K562 (cell line): ENCODE measurements at regions not wholly inside any gene's neighbourhood (a gene's known extent, or its start where the extent isn't known, plus 50 kb on each side); places are given as distances from the start of the nearest gene placed in this dataset.

ENCODE experiments used
- ATAC-seq: fragments of 200-7000 bp; cut with Tn5 transposase; 3 replicates; pipeline ENCODE4 v1.9.1; 2020; ENCODE audit warnings: moderate library complexity
- BruUV-seq: library from RNA; stranded (reverse); fragments of 400-500 nt; replicated peaks from 2 replicates; lab custom pipeline; 2021; lab: Mats Ljungman, UMichigan
- CTCF ChIA-PET: fragments of 300-600 bp; formaldehyde crosslinking; extraction: SDS; loops from one replicate; lab custom pipeline; 2021; ENCODE audit warnings: low intra/inter-chr PET ratio; lab: Yijun Ruan, JAX
- POLR2A ChIA-PET: fragments of 300-600, 350-650 bp; sonication (Branson Sonifier 250); formaldehyde crosslinking; extraction: SDS; loops from one replicate; lab custom pipeline; 2021; ENCODE audit warnings: antibody characterized with exemption, inconsistent platforms; lab: Yijun Ruan, JAX
- DNase-seq, 4 experiments: peaks; one replicate each; pipeline versions ENCODE4 v3.0.0 to v3.0.0-alpha.2; 2011 to 2018; ENCODE audit warnings: low spot score in 3 of 4, mixed read lengths in 3 of 4; ENCODE audit errors: extremely low read depth in 1 of 4
- FAIRE-seq: peaks from 2 replicates; lab custom pipeline; 2011; peaks lifted over from hg19 to GRCh38; lab: Jason Lieb, UNC
- H2AFZ ChIP-seq: 2 replicates; pipeline ENCODE4 v1.6.0; 2011; ENCODE audit warnings: low read depth, low read length, control low read depth, inconsistent platforms
- H3K27ac ChIP-seq: fragments of 200-600 bp; 3 replicates; pipeline ENCODE4 v1.8.0; 2011; ENCODE audit warnings: low read depth, mild to moderate bottlenecking, control low read depth, inconsistent platforms, low read length, moderate library complexity, mixed read lengths; ENCODE audit errors: extremely low read depth
- H3K27me3 ChIP-seq, 2 experiments: fragments of 300-600 bp in 1 of 2; 2 replicates in 1 of 2; 3 replicates in 1 of 2; pipeline versions ENCODE4 v1.6.0 to v1.8.0; 2011; ENCODE audit warnings: inconsistent platforms in 2 of 2, low read length in 2 of 2, mild to moderate bottlenecking in 1 of 2, mixed read lengths in 1 of 2, moderate library complexity in 1 of 2; ENCODE audit not compliant: control insufficient read depth in 2 of 2, insufficient read depth in 2 of 2
- H3K36me3 ChIP-seq: fragments of 300-600 bp; 3 replicates; pipeline ENCODE4 v1.8.0; 2011; ENCODE audit warnings: mild to moderate bottlenecking, low read length, inconsistent platforms; ENCODE audit not compliant: control insufficient read depth, insufficient read depth
- H3K4me1 ChIP-seq, 2 experiments: fragments of 200-600 bp in 1 of 2; replicated peaks in 1 of 2; 2 replicates in 1 of 2; 3 replicates in 1 of 2; pipeline versions ENCODE4 v1.5.1 to v1.8.0; 2011; ENCODE audit warnings: inconsistent platforms in 2 of 2, low read length in 2 of 2, mild to moderate bottlenecking in 1 of 2, mixed read lengths in 1 of 2, moderate library complexity in 1 of 2; ENCODE audit not compliant: control insufficient read depth in 2 of 2, insufficient read depth in 2 of 2
- H3K4me2 ChIP-seq: 2 replicates; pipeline ENCODE4 v1.6.1; 2011; ENCODE audit warnings: low read length, control low read depth, inconsistent platforms, mixed read lengths; ENCODE audit not compliant: insufficient read depth
- H3K4me3 ChIP-seq: fragments of 200-600 bp; sonication (generic), shearing (Covaris generic); 2 replicates; pipeline ENCODE4 v1.5.1; 2016; ENCODE audit warnings: control low read depth, inconsistent platforms
- H3K79me2 ChIP-seq: fragments of 200-600 bp; 3 replicates; pipeline ENCODE4 v1.8.0; 2011; ENCODE audit warnings: low read length, inconsistent platforms; ENCODE audit not compliant: control insufficient read depth, insufficient read depth
- H3K9ac ChIP-seq, 2 experiments: 2 replicates each; pipeline versions ENCODE4 v1.6.0 to v1.6.1; 2011; ENCODE audit warnings: low read depth in 2 of 2, low read length in 2 of 2, control low read depth in 1 of 2, inconsistent platforms in 1 of 2, mild to moderate bottlenecking in 1 of 2, mixed read lengths in 1 of 2; ENCODE audit not compliant: insufficient read depth in 1 of 2
- H3K9me1 ChIP-seq: one replicate; pipeline ENCODE4 v1.6.0; 2011; ENCODE audit warnings: inconsistent platforms, mild to moderate bottlenecking, low read length, moderate library complexity; ENCODE audit not compliant: control insufficient read depth, insufficient read depth
- H3K9me3 ChIP-seq: replicated peaks from 2 replicates; pipeline ENCODE4 v1.5.1; 2011; ENCODE audit warnings: low read depth, low read length, inconsistent platforms; ENCODE audit not compliant: control insufficient read depth, insufficient read depth
- H4K20me1 ChIP-seq: replicated peaks from 2 replicates; pipeline ENCODE4 v1.6.1; 2011; ENCODE audit warnings: low read length, inconsistent platforms, mixed read lengths; ENCODE audit not compliant: control insufficient read depth, insufficient read depth
- CBX5 ChIP-seq: IDR thresholded peaks from 2 replicates; pipeline ENCODE4 v1.6.1; 2014; ENCODE audit warnings: low read depth, borderline replicate concordance
- CXXC5 ChIP-seq: fragments of 250-450 bp; sonication (Bioruptor Pico); IDR thresholded peaks from 2 replicates; pipeline ENCODE4 v1.8.0; 2022; ENCODE audit warnings: inconsistent platforms, mild to moderate bottlenecking, moderate library complexity
- HDAC1 ChIP-seq, 2 experiments: fragments of 450-650 bp; IDR thresholded peaks; 2 replicates each; pipeline ENCODE4 v1.6.1; 2016 to 2017; ENCODE audit warnings: inconsistent platforms in 1 of 2, mild to moderate bottlenecking in 1 of 2, moderate library complexity in 1 of 2
- KAT7 ChIP-seq: sonication (generic); formaldehyde crosslinking; IDR thresholded peaks from 2 replicates; pipeline ENCODE4 v1.8.0; 2022; ENCODE audit warnings: missing genetic modification reagents, mild to moderate bottlenecking, borderline replicate concordance
- L3MBTL2 ChIP-seq: fragments of 450-650 bp; IDR thresholded peaks from 2 replicates; pipeline ENCODE4 v1.6.1; 2016; ENCODE audit warnings: mild to moderate bottlenecking, moderate library complexity
- NFRKB ChIP-seq: fragments of 450-650 bp; IDR thresholded peaks from 2 replicates; pipeline ENCODE4 v1.6.1; 2016; ENCODE audit warnings: low read depth
- NR3C1 ChIP-seq: sonication (generic); formaldehyde crosslinking; IDR thresholded peaks from 2 replicates; pipeline ENCODE4 v1.8.1; 2022; ENCODE audit warnings: missing genetic modification reagents
- NUFIP1 ChIP-seq: fragments of 450-650 bp; IDR thresholded peaks from 2 replicates; pipeline ENCODE4 v1.6.1; 2018; ENCODE audit not compliant: partially characterized antibody
- SNIP1 ChIP-seq: fragments of 450-650 bp; IDR thresholded peaks from 2 replicates; pipeline ENCODE4 v1.7.1; 2017; ENCODE audit warnings: low read depth, mild to moderate bottlenecking
- TFAP4 ChIP-seq: sonication (generic); formaldehyde crosslinking; IDR thresholded peaks from 2 replicates; pipeline ENCODE4 v1.8.0; 2022; ENCODE audit warnings: missing genetic modification reagents, mild to moderate bottlenecking, moderate library complexity, borderline replicate concordance
- ZNF217 ChIP-seq: sonication (generic); formaldehyde crosslinking; IDR thresholded peaks from 2 replicates; pipeline ENCODE4 v1.8.0; 2022; ENCODE audit warnings: mild to moderate bottlenecking, missing genetic modification reagents
- ZNF384 ChIP-seq: IDR thresholded peaks from 2 replicates; pipeline ENCODE4 v1.6.1; 2012; ENCODE audit warnings: low read depth, low read length, improper control_type of control experiment
- ZNF41 ChIP-seq: fragments of 250-450 bp; sonication (Bioruptor Pico); conservative IDR thresholded peaks from 2 replicates; pipeline ENCODE4 v1.4.0; 2020; ENCODE audit warnings: mild to moderate bottlenecking
- ZNF583 ChIP-seq: fragments of 250-450 bp; sonication (Bioruptor Pico); IDR thresholded peaks from 2 replicates; pipeline ENCODE4 v1.4.0; 2020
- ZNF75A ChIP-seq: fragments of 450-650 bp; formaldehyde crosslinking; IDR thresholded peaks from 2 replicates; pipeline ENCODE4 v1.4.0; 2020; ENCODE audit warnings: mild to moderate bottlenecking
- WGBS: fragments of 100-300 bp; shearing (Covaris generic); methylation state at CpG from one replicate; pipeline ENCODE4 v1.1.6; 2016; ENCODE audit warnings: low coverage, mixed read lengths; ENCODE audit not compliant: insufficient coverage; ENCODE audit errors: missing lambda C conversion rate; 5-methylcytosine and 5-hydroxymethylcytosine counted together
- in situ Hi-C: fragments of 300-500 bp; cut with MboI; formaldehyde crosslinking; loops from 4 replicates; pipeline ENCODE4 v1.15.0; 2018; ENCODE audit warnings: inconsistent platforms, mixed read lengths
- intact Hi-C: fragments of 100-400 bp; cut with micrococcal nuclease; formaldehyde crosslinking; loops from 2 replicates; pipeline ENCODE4 v1.14.2; 2022
- TF ChIP-seq, protein P1 (sequence below): fragments of 250-450 bp; sonication (Bioruptor Pico); IDR thresholded peaks from 2 replicates; pipeline ENCODE4 v1.9.0; 2021; ENCODE audit warnings: mild to moderate bottlenecking, inconsistent platforms
- TF ChIP-seq, protein P2 (sequence below): fragments of 450-650 bp; formaldehyde crosslinking; IDR thresholded peaks from 2 replicates; pipeline ENCODE4 v1.4.0; 2020; ENCODE audit warnings: mild to moderate bottlenecking

GRCh38 chr6:91812596-91813274 lies 1225.9 kb upstream of the MAP3K7 start (continued):
- TF ChIP-seq, protein P1, sequence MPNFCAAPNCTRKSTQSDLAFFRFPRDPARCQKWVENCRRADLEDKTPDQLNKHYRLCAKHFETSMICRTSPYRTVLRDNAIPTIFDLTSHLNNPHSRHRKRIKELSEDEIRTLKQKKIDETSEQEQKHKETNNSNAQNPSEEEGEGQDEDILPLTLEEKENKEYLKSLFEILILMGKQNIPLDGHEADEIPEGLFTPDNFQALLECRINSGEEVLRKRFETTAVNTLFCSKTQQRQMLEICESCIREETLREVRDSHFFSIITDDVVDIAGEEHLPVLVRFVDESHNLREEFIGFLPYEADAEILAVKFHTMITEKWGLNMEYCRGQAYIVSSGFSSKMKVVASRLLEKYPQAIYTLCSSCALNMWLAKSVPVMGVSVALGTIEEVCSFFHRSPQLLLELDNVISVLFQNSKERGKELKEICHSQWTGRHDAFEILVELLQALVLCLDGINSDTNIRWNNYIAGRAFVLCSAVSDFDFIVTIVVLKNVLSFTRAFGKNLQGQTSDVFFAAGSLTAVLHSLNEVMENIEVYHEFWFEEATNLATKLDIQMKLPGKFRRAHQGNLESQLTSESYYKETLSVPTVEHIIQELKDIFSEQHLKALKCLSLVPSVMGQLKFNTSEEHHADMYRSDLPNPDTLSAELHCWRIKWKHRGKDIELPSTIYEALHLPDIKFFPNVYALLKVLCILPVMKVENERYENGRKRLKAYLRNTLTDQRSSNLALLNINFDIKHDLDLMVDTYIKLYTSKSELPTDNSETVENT (CRISPR knock-in tag) = no peak
- TF ChIP-seq SNIP1 (no peak), ZNF583 (no peak)

GRCh38 chr6:91804981-91805380 lies 1218.1 kb upstream of the MAP3K7 start:
- no peaks in the 10 kb centered on the region for H3K9me1 ChIP-seq
- intact Hi-C loops = no loop called here
- no peak overlapping the region for H3K4me3 ChIP-seq
- no peaks in the 10 kb centered on the region for H4K20me1 ChIP-seq
- ChIA-PET POLR2A (no interaction called here), CTCF (no interaction called here)
- BruUV-seq = no TSS peak
- H3K4me2 ChIP-seq = no peak overlapping the region
- no peaks in the 10 kb centered on the region for H3K9me3 ChIP-seq
- H2AFZ ChIP-seq = no peak overlapping the region
- DNase-seq (no peak), ATAC-seq (no peak), FAIRE-seq (no peak)
- H3K27me3 ChIP-seq = no peaks in the 10 kb centered on the region
- no peaks in the 10 kb centered on the region for H3K4me1 ChIP-seq
- no peaks in the 10 kb centered on the region for H3K79me2 ChIP-seq
- H3K27ac ChIP-seq = no peak overlapping the region
- H3K36me3 ChIP-seq = no peaks in the 10 kb centered on the region
- 2% methylated on average over 3 of the region's 3 CpGs for WGBS
- H3K9ac ChIP-seq = no peak overlapping the region
- in situ Hi-C loops = no loop called here
- TF ChIP-seq NR3C1 (CRISPR knock-in tag) (no peak), TFAP4 (CRISPR knock-in tag) (no peak), ZNF75A (CRISPR knock-in tag) (no peak), L3MBTL2 (no peak), ZNF41 (CRISPR knock-in tag) (no peak), CBX5 (no peak), CXXC5 (CRISPR knock-in tag) (no peak), HDAC1 (IDR thresholded peaks at IDR 0.05) (no peak), NFRKB (no peak), KAT7 (no peak), ZNF384 (no peak), NUFIP1 (no peak), ZNF217 (CRISPR knock-in tag) (no peak)
- TF ChIP-seq, protein P2, sequence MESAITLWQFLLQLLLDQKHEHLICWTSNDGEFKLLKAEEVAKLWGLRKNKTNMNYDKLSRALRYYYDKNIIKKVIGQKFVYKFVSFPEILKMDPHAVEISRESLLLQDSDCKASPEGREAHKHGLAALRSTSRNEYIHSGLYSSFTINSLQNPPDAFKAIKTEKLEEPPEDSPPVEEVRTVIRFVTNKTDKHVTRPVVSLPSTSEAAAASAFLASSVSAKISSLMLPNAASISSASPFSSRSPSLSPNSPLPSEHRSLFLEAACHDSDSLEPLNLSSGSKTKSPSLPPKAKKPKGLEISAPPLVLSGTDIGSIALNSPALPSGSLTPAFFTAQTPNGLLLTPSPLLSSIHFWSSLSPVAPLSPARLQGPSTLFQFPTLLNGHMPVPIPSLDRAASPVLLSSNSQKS = no peak
